Stomach (tissue), 8 donors: ENCODE measurements at regions not wholly inside any gene's neighbourhood (a gene's known extent, or its start where the extent isn't known, plus 50 kb on each side); places are given as distances from the start of the nearest gene placed in this dataset.
A peak's percentile ranks its signal among the peaks of the same experiment; 100 is the strongest.

Experiments
- DNase-seq, 2 donors: peaks; one replicate each; pipeline versions ENCODE4 v3.0.0 to v3.0.0-alpha.2; 2013 to 2019
- H3K27ac ChIP-seq, 5 donors: fragments of 200-600 bp in 4 of 5; sonication (generic) in 4 of 5; one replicate each; pipeline ENCODE4 v1.5.1; 2013 to 2019; ENCODE audit warnings: mild to moderate bottlenecking in 1 of 5, moderate library complexity in 1 of 5
- H3K27me3 ChIP-seq, 3 donors: fragments of 200-600 bp; sonication (generic); one replicate each; pipeline ENCODE4 v1.5.1; 2017 to 2019; ENCODE audit warnings: mixed run types in 1 of 3
- H3K36me3 ChIP-seq, 4 donors: fragments of 200-600 bp; sonication (generic); 1 replicate in 3 of 4; 2 replicates in 1 of 4; pipeline ENCODE4 v1.5.1; 2016 to 2019
- H3K4me1 ChIP-seq, 4 donors: fragments of 200-600 bp; sonication (generic); one replicate each; pipeline ENCODE4 v1.5.1; 2016 to 2019
- H3K4me3 ChIP-seq, 4 donors: fragments of 200-600 bp; sonication (generic) in 3 of 4; one replicate each; pipeline ENCODE4 v1.5.1; 2016 to 2019; ENCODE audit warnings: mild to moderate bottlenecking in 1 of 4
- H3K9me3 ChIP-seq, 4 donors: fragments of 200-600 bp; sonication (generic); one replicate each; pipeline ENCODE4 v1.5.1; 2016 to 2019
- CTCF ChIP-seq, 7 experiments: fragments of 450-650 bp in 4 of 7; fragments of 200-600 bp in 3 of 7; sonication (generic) in 3 of 7; IDR thresholded peaks; one replicate each; pipeline ENCODE4 v1.5.1; 2016 to 2019; ENCODE audit warnings: antibody characterized with exemption in 7 of 7, control low read depth in 2 of 7, mild to moderate bottlenecking in 1 of 7
- EP300 ChIP-seq: sonication (generic); formaldehyde crosslinking; IDR thresholded peaks from one replicate; pipeline ENCODE4 v1.6.1; 2017; ENCODE audit warnings: antibody characterized with exemption
- POLR2A ChIP-seq, 4 donors: fragments of 450-650 bp; IDR thresholded peaks; one replicate each; pipeline ENCODE4 v1.6.1; 2016; ENCODE audit warnings: antibody characterized with exemption in 4 of 4, control low read depth in 2 of 4, mild to moderate bottlenecking in 1 of 4, moderate library complexity in 1 of 4
- POLR2AphosphoS5 ChIP-seq, 3 donors: sonication (generic); formaldehyde crosslinking; IDR thresholded peaks; one replicate each; pipeline ENCODE4 v1.6.1; 2016; ENCODE audit warnings: antibody characterized with exemption in 3 of 3
- WGBS, 5 donors: extraction: QIAGEN DNeasy Blood & Tissue Kit in 3 of 5; methylation state at CpG; one replicate each; pipeline versions ENCODE4 v1.1.5 to v1.1.7; 2013 to 2018; 5-methylcytosine and 5-hydroxymethylcytosine counted together
- intact Hi-C: fragments of 100-400 bp; cut with DNase I; formaldehyde crosslinking; loops from one replicate; pipeline ENCODE4 v1.15.1; 2023; ENCODE audit warnings: low total_unique reads
- donor health status: healthy with polysubstance abuse.
- donor health status: Bipolar disorder and iron deficiency.
- donor health status: healthy.

GRCh38 chr5:171537070-171537849, 117.8 kb downstream of the FGF18 start:
- peaks cover 0 to 25% (median 0%) of the 10 kb centered on the region in 3 donors for H3K27me3 ChIP-seq
- TF ChIP-seq CTCF (IDR thresholded peaks at IDR 0.05): no peak
- TF ChIP-seq POLR2A (IDR thresholded peaks at IDR 0.05): no peak
- TF ChIP-seq POLR2AphosphoS5 (IDR thresholded peaks at IDR 0.05): no peak
- no peak for TF ChIP-seq EP300
- H3K9me3 ChIP-seq: no peaks in the 10 kb centered on the region
- 69 to 77% (median 74%) methylated on average over 9 of the region's 9 CpGs for WGBS, 5 donors
- H3K4me1 ChIP-seq: no peaks in the 10 kb centered on the region
- DNase-seq: peak in 1 of 2 donors; percentile 9
- H3K27ac ChIP-seq: no peak overlapping the region
- no peak overlapping the region for H3K4me3 ChIP-seq
- H3K36me3 ChIP-seq: no peaks in the 10 kb centered on the region
- intact Hi-C loops: no loop called here

GRCh38 chr5:171537923-171538537, 118.6 kb downstream of the FGF18 start:
- no peak overlapping the region for H3K4me3 ChIP-seq
- no peaks in the 10 kb centered on the region for H3K9me3 ChIP-seq
- no peaks in the 10 kb centered on the region for H3K4me1 ChIP-seq
- intact Hi-C loops: no loop called here
- DNase-seq: no peak
- no peak overlapping the region for H3K27ac ChIP-seq
- WGBS, 5 donors: 60 to 76% (median 65%) methylated on average over 3 of the region's 3 CpGs
- no peak for TF ChIP-seq CTCF (IDR thresholded peaks at IDR 0.05)
- no peak for TF ChIP-seq EP300
- no peak for TF ChIP-seq POLR2A (IDR thresholded peaks at IDR 0.05)
- no peak for TF ChIP-seq POLR2AphosphoS5 (IDR thresholded peaks at IDR 0.05)
- peaks cover 0 to 25% (median 0%) of the 10 kb centered on the region in 3 donors for H3K27me3 ChIP-seq
- H3K36me3 ChIP-seq: no peaks in the 10 kb centered on the region

GRCh38 chr5:171538681-171539080, 119.2 kb downstream of the FGF18 start:
- Histone ChIP-seq H3K4me3 (no peak overlapping the region), H3K4me1 (no peaks in the 10 kb centered on the region), H3K36me3 (no peaks in the 10 kb centered on the region), H3K27me3 (peaks cover 0 to 25% (median 0%) of the 10 kb centered on the region in 3 donors), H3K9me3 (no peaks in the 10 kb centered on the region), H3K27ac (no peak overlapping the region)
- DNase-seq: no peak
- 53 to 83% (median 73%) methylated on average over 4 of the region's 4 CpGs for WGBS, 5 donors
- TF ChIP-seq POLR2AphosphoS5 (IDR thresholded peaks at IDR 0.05): no peak
- no peak for TF ChIP-seq CTCF (IDR thresholded peaks at IDR 0.05)
- TF ChIP-seq EP300: no peak
- no peak for TF ChIP-seq POLR2A (IDR thresholded peaks at IDR 0.05)
- intact Hi-C loops: no loop called here

- H3K4me3 ChIP-seq: no peak overlapping the region
- intact Hi-C loops: no loop called here
- H3K27me3 ChIP-seq: peaks cover 0 to 19% (median 0%) of the 10 kb centered on the region in 3 donors
- no peaks in the 10 kb centered on the region for H3K4me1 ChIP-seq
- TF ChIP-seq POLR2A (IDR thresholded peaks at IDR 0.05) (no peak), EP300 (no peak), CTCF (IDR thresholded peaks at IDR 0.05) (no peak), POLR2AphosphoS5 (IDR thresholded peaks at IDR 0.05) (no peak)
- no peak overlapping the region for H3K27ac ChIP-seq
- 83 to 91% (median 87%) methylated on average over 5 of the region's 5 CpGs for WGBS, 5 donors
- no peaks in the 10 kb centered on the region for H3K36me3 ChIP-seq
- no peak for DNase-seq
- H3K9me3 ChIP-seq: no peaks in the 10 kb centered on the region
Measured at GRCh38 chr5:171540865-171541264, 121.4 kb downstream of the FGF18 start.
